Ovary (tissue), 3 donors: ENCODE measurements at regions not wholly inside any gene's neighbourhood (a gene's known extent, or its start where the extent isn't known, plus 50 kb on each side); places are given as distances from the start of the nearest gene placed in this dataset.

ENCODE experiments used
- CTCF ChIP-seq, 3 donors: fragments of 450-650 bp in 2 of 3; fragments of 200-600 bp in 1 of 3; IDR thresholded peaks; one replicate each; pipeline versions ENCODE4 v1.5.1 to v1.8.0; 2016 to 2022; ENCODE audit warnings: antibody characterized with exemption in 3 of 3, mild to moderate bottlenecking in 1 of 3
- EP300 ChIP-seq: sonication (generic); formaldehyde crosslinking; IDR thresholded peaks from one replicate; pipeline ENCODE4 v1.6.1; 2017; ENCODE audit warnings: antibody characterized with exemption
- donor health status: DM: no; HTN: no; CAD: no.

- TF ChIP-seq EP300 (no peak), CTCF (IDR thresholded peaks at IDR 0.05) (no peak)
Observed at GRCh38 chr6:165119231-165120020, 190.0 kb downstream of the C6orf118 start.
